CD14-positive monocyte (primary cell): ENCODE measurements at regions not wholly inside any gene's neighbourhood (a gene's known extent, or its start where the extent isn't known, plus 50 kb on each side); places are given as distances from the start of the nearest gene placed in this dataset.

Source experiments
- DNase-seq, 3 donors: peaks; one replicate each; pipeline ENCODE4 v3.0.0-alpha.2; 2011 to 2022
- H2AFZ ChIP-seq: 2 replicates; pipeline ENCODE4 v1.6.0; 2012; ENCODE audit warnings: mild to moderate bottlenecking, low read depth, low read length, inconsistent platforms; ENCODE audit not compliant: insufficient read depth, poor library complexity, severe bottlenecking
- H3K27ac ChIP-seq, 2 donors: 1 replicate in 1 of 2; 2 replicates in 1 of 2; pipeline ENCODE4 v1.5.1; 2012 to 2013; ENCODE audit warnings: low read length in 2 of 2, control low read depth in 1 of 2, inconsistent platforms in 1 of 2, low read depth in 1 of 2, mild to moderate bottlenecking in 1 of 2
- H3K27me3 ChIP-seq, 2 donors: one replicate each; pipeline versions ENCODE4 v1.6.0 to v1.6.1; 2011 to 2013; ENCODE audit warnings: low read length in 2 of 2; ENCODE audit not compliant: control insufficient read depth in 2 of 2, insufficient read depth in 2 of 2
- H3K36me3 ChIP-seq, 2 donors: replicated peaks in 1 of 2; 1 replicate in 1 of 2; 2 replicates in 1 of 2; pipeline versions ENCODE4 v1.5.1 to v1.6.1; 2012 to 2013; ENCODE audit warnings: low read length in 2 of 2, control low read depth in 1 of 2, inconsistent platforms in 1 of 2, mild to moderate bottlenecking in 1 of 2; ENCODE audit not compliant: insufficient read depth in 2 of 2, control insufficient read depth in 1 of 2
- H3K4me1 ChIP-seq, 2 donors: 1 replicate in 1 of 2; 2 replicates in 1 of 2; pipeline versions ENCODE4 v1.5.1 to v1.6.1; 2012 to 2013; ENCODE audit warnings: low read length in 2 of 2, control low read depth in 1 of 2, inconsistent platforms in 1 of 2, mild to moderate bottlenecking in 1 of 2, moderate library complexity in 1 of 2; ENCODE audit not compliant: insufficient read depth in 2 of 2, control insufficient read depth in 1 of 2
- H3K4me2 ChIP-seq: replicated peaks from 2 replicates; pipeline ENCODE3; 2012; ENCODE audit warnings: low read length, moderate library complexity, mild to moderate bottlenecking; ENCODE audit not compliant: poor library complexity, severe bottlenecking; ENCODE audit errors: extremely low read depth
- H3K4me3 ChIP-seq, 3 experiments: fragments of 200-600 bp in 1 of 3; sonication (generic) in 1 of 3; replicated peaks in 1 of 3; 1 replicate in 2 of 3; 2 replicates in 1 of 3; pipeline ENCODE4 v1.5.1; 2011 to 2013; ENCODE audit warnings: low read length in 3 of 3, mild to moderate bottlenecking in 3 of 3, control low read depth in 2 of 3, low read depth in 2 of 3, inconsistent platforms in 1 of 3, moderate library complexity in 1 of 3
- H3K79me2 ChIP-seq: 2 replicates; pipeline ENCODE4 v1.6.0; 2012; ENCODE audit warnings: mild to moderate bottlenecking, control low read depth, inconsistent platforms, low read length, moderate library complexity; ENCODE audit not compliant: insufficient read depth
- H3K9ac ChIP-seq: 2 replicates; pipeline ENCODE4 v1.6.0; 2017; ENCODE audit warnings: low read length, mild to moderate bottlenecking; ENCODE audit not compliant: insufficient read depth, poor library complexity, severe bottlenecking
- H3K9me3 ChIP-seq, 2 donors: replicated peaks in 1 of 2; 1 replicate in 1 of 2; 2 replicates in 1 of 2; pipeline versions ENCODE4 v1.5.1 to v1.6.1; 2012 to 2013; ENCODE audit warnings: low read length in 2 of 2, control low read depth in 1 of 2; ENCODE audit not compliant: control insufficient read depth in 1 of 2, insufficient read depth in 1 of 2
- H4K20me1 ChIP-seq: 2 replicates; pipeline ENCODE4 v1.6.0; 2012; ENCODE audit warnings: mild to moderate bottlenecking, low read length, control low read depth, moderate library complexity; ENCODE audit not compliant: insufficient read depth
- H3K27ac Mint-ChIP-seq, 7 donors: one replicate each; pipeline ENCODE4 v1.8.0; 2020; ENCODE audit warnings: mild to moderate bottlenecking in 7 of 7, mixed read lengths in 7 of 7, moderate library complexity in 6 of 7, inconsistent platforms in 2 of 7
- H3K27me3 Mint-ChIP-seq, 3 donors: one replicate each; pipeline ENCODE4 v1.8.0; 2021 to 2022; ENCODE audit warnings: low read depth in 3 of 3, mild to moderate bottlenecking in 3 of 3, mixed read lengths in 3 of 3, moderate library complexity in 3 of 3, inconsistent platforms in 1 of 3
- H3K36me3 Mint-ChIP-seq, 2 donors: one replicate each; pipeline ENCODE4 v1.8.0; 2020; ENCODE audit warnings: mixed read lengths in 2 of 2, inconsistent platforms in 1 of 2, mild to moderate bottlenecking in 1 of 2
- H3K4me1 Mint-ChIP-seq: one replicate; pipeline ENCODE4 v1.8.0; 2020; ENCODE audit warnings: mild to moderate bottlenecking, mixed read lengths
- H3K4me3 Mint-ChIP-seq, 2 donors: one replicate each; pipeline ENCODE4 v1.8.0; 2020; ENCODE audit warnings: mild to moderate bottlenecking in 2 of 2, mixed read lengths in 2 of 2, moderate library complexity in 1 of 2
- H3K9me3 Mint-ChIP-seq, 7 donors: one replicate each; pipeline ENCODE4 v1.8.0; 2020 to 2022; ENCODE audit warnings: mixed read lengths in 7 of 7, mild to moderate bottlenecking in 6 of 7, moderate library complexity in 6 of 7, inconsistent platforms in 2 of 7
- WGBS: methylation state at CpG from one replicate; pipeline ENCODE4 v1.1.5; 2013; ENCODE audit warnings: missing lambda C conversion rate; ENCODE audit not compliant: insufficient coverage; 5-methylcytosine and 5-hydroxymethylcytosine counted together
- intact Hi-C, 2 donors: fragments of 100-400 bp; cut with micrococcal nuclease; formaldehyde crosslinking; loops; one replicate each; pipeline versions ENCODE4 v1.15.0 to v1.15.1; 2023
- TF ChIP-seq, protein P1 (sequence below): fragments of 200-600 bp; IDR thresholded peaks from one replicate; pipeline ENCODE4 v1.8.0; 2022; ENCODE audit warnings: antibody characterized with exemption, mild to moderate bottlenecking

DNA sequence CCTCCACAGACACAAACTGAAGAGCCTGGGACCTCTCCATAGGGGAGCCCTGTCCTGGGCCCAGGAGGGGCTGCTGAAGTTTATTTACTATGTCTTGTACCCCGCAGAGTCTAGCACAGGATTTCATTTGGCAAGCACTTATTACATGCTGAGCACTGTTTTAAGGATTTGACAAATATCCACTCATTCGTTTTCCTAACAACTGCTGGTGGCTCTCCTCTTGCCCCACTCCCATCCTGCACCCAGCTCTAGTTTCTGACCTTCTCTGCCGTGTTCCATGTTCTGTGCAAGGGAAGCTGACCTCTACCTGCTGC is 127.0 kb upstream of the MAFB start:
- WGBS: 97% methylated on average over 3 of the region's 3 CpGs

DNA sequence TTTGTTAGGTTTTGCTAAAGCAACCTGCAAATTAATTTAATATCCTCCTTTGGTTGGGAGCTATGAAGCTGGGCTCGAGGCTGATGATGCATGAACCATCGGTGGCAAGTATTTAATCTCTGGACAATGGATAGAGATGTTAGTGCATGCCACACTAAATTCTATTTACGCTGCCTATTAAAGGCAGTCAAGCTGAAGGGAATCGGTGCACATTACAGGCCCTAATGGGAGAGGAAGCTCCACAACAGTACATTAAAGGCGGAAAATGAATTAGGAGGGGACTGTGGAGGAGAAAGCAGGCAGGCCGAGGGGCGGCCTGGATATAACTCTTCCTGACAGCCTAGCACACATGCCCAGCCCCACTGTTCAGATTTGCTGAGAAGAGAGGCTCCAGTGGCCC is 132.4 kb upstream of the MAFB start:
- no peaks in the 10 kb centered on the region for H3K27me3 ChIP-seq
- H3K4me3 ChIP-seq: no peak overlapping the region
- H3K36me3 ChIP-seq: no peaks in the 10 kb centered on the region
- H3K4me2 ChIP-seq: no peak overlapping the region
- H3K9me3 Mint-ChIP-seq: peaks cover 7 to 16% (median 9%) of the 10 kb centered on the region in 7 donors
- no peak overlapping the region for H3K4me3 Mint-ChIP-seq
- no peaks in the 10 kb centered on the region for H3K4me1 ChIP-seq
- no peaks in the 10 kb centered on the region for H3K36me3 Mint-ChIP-seq
- TF ChIP-seq, protein P1, sequence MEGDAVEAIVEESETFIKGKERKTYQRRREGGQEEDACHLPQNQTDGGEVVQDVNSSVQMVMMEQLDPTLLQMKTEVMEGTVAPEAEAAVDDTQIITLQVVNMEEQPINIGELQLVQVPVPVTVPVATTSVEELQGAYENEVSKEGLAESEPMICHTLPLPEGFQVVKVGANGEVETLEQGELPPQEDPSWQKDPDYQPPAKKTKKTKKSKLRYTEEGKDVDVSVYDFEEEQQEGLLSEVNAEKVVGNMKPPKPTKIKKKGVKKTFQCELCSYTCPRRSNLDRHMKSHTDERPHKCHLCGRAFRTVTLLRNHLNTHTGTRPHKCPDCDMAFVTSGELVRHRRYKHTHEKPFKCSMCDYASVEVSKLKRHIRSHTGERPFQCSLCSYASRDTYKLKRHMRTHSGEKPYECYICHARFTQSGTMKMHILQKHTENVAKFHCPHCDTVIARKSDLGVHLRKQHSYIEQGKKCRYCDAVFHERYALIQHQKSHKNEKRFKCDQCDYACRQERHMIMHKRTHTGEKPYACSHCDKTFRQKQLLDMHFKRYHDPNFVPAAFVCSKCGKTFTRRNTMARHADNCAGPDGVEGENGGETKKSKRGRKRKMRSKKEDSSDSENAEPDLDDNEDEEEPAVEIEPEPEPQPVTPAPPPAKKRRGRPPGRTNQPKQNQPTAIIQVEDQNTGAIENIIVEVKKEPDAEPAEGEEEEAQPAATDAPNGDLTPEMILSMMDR: no peak
- DNase-seq: no peak
- no peaks in the 10 kb centered on the region for H4K20me1 ChIP-seq
- H3K9me3 ChIP-seq: peaks cover 4 to 5% of the 10 kb centered on the region in 2 donors
- peaks cover 1 to 5% (median 3%) of the 10 kb centered on the region in 3 donors for H3K27me3 Mint-ChIP-seq
- H3K27ac Mint-ChIP-seq: no peak overlapping the region
- H3K4me1 Mint-ChIP-seq: peaks cover 2% of the 10 kb centered on the region
- WGBS: 100% methylated on average over 2 of the region's 7 CpGs
- intact Hi-C loops: no loop called here
- H3K9ac ChIP-seq: no peak overlapping the region
- no peak overlapping the region for H2AFZ ChIP-seq
- no peak overlapping the region for H3K27ac ChIP-seq
- H3K79me2 ChIP-seq: no peaks in the 10 kb centered on the region

More for the DNA sequence above, 127.0 kb upstream of the MAFB start:
- Mint-ChIP-seq H3K36me3 (no peaks in the 10 kb centered on the region), H3K4me3 (no peak overlapping the region), H3K9me3 (peaks cover 4 to 13% (median 8%) of the 10 kb centered on the region in 7 donors), H3K27ac (peak overlapping the region in 1 of 7 donors; percentile 18), H3K27me3 (peaks cover 4 to 10% (median 6%) of the 10 kb centered on the region in 3 donors), H3K4me1 (peaks cover 7% of the 10 kb centered on the region)
- Histone ChIP-seq H3K79me2 (no peaks in the 10 kb centered on the region), H3K9ac (no peak overlapping the region), H2AFZ (no peak overlapping the region), H3K27me3 (no peaks in the 10 kb centered on the region), H3K36me3 (no peaks in the 10 kb centered on the region), H3K4me1 (peaks cover 2 to 3% of the 10 kb centered on the region in 2 donors), H3K27ac (no peak overlapping the region), H3K9me3 (peaks cover 4 to 5% of the 10 kb centered on the region in 2 donors), H3K4me3 (no peak overlapping the region), H4K20me1 (no peaks in the 10 kb centered on the region), H3K4me2 (no peak overlapping the region)
- intact Hi-C loops: no loop called here
- TF ChIP-seq, protein P1: no peak
- no peak for DNase-seq
